CD4-positive, alpha-beta memory T cell (primary cell): ENCODE measurements at regions not wholly inside any gene's neighbourhood (a gene's known extent, or its start where the extent isn't known, plus 50 kb on each side); places are given as distances from the start of the nearest gene placed in this dataset.

Experiments
- CTCF ChIA-PET: fragments of 350-600 bp; sonication (Branson Sonifier 250); formaldehyde crosslinking; loops from one replicate; lab custom pipeline; 2021; ENCODE audit warnings: inconsistent platforms; ENCODE audit not compliant: partially characterized antibody; lab: Charles Lee
- POLR2A ChIA-PET: fragments of 350-600 bp; sonication (Branson Sonifier 250); formaldehyde crosslinking; loops from one replicate; lab custom pipeline; 2021; ENCODE audit not compliant: partially characterized antibody; lab: Charles Lee
- DNase-seq, 5 donors: peaks; one replicate each; pipeline versions ENCODE4 v3.0.0 to v3.0.0-alpha.2; 2020 to 2022; ENCODE audit warnings: mixed read lengths in 1 of 5
- H3K27ac ChIP-seq: one replicate; pipeline ENCODE4 v1.7.0; 2013; ENCODE audit warnings: low read depth, low read length
- H3K27me3 ChIP-seq: 2 replicates; pipeline ENCODE4 v1.7.0; 2013; ENCODE audit warnings: mild to moderate bottlenecking, low read length, moderate library complexity; ENCODE audit not compliant: insufficient read depth
- H3K36me3 ChIP-seq: 2 replicates; pipeline ENCODE4 v1.7.0; 2013; ENCODE audit warnings: mild to moderate bottlenecking, low read length, moderate library complexity; ENCODE audit not compliant: insufficient read depth
- H3K4me1 ChIP-seq: 2 replicates; pipeline ENCODE4 v1.7.0; 2013; ENCODE audit warnings: mild to moderate bottlenecking, low read length, moderate library complexity; ENCODE audit not compliant: insufficient read depth
- H3K4me3 ChIP-seq, 2 donors: one replicate each; pipeline ENCODE4 v1.7.0; 2013; ENCODE audit warnings: low read length in 2 of 2, mild to moderate bottlenecking in 1 of 2
- H3K9me3 ChIP-seq, 2 donors: one replicate each; pipeline ENCODE4 v1.7.0; 2013; ENCODE audit warnings: low read length in 2 of 2, control low read depth in 1 of 2; ENCODE audit not compliant: control insufficient read depth in 1 of 2
- H3K27ac Mint-ChIP-seq, 7 donors: one replicate each; pipeline ENCODE4 v1.8.0; 2020 to 2021; ENCODE audit warnings: mixed read lengths in 7 of 7, mild to moderate bottlenecking in 6 of 7, inconsistent platforms in 3 of 7, moderate library complexity in 3 of 7
- H3K27me3 Mint-ChIP-seq, 2 donors: one replicate each; pipeline ENCODE4 v1.8.0; 2020 to 2021; ENCODE audit warnings: mixed read lengths in 2 of 2
- H3K36me3 Mint-ChIP-seq, 2 donors: one replicate each; pipeline ENCODE4 v1.8.0; 2020 to 2021; ENCODE audit warnings: mixed read lengths in 2 of 2, inconsistent platforms in 1 of 2, mild to moderate bottlenecking in 1 of 2
- H3K4me1 Mint-ChIP-seq, 4 donors: one replicate each; pipeline ENCODE4 v1.8.0; 2020 to 2021; ENCODE audit warnings: mixed read lengths in 4 of 4, mild to moderate bottlenecking in 1 of 4
- H3K4me3 Mint-ChIP-seq, 8 donors: one replicate each; pipeline ENCODE4 v1.8.0; 2020 to 2021; ENCODE audit warnings: mixed read lengths in 8 of 8, mild to moderate bottlenecking in 7 of 8, moderate library complexity in 6 of 8, inconsistent platforms in 3 of 8
- H3K9me3 Mint-ChIP-seq, 8 donors: one replicate each; pipeline ENCODE4 v1.8.0; 2020 to 2021; ENCODE audit warnings: mixed read lengths in 8 of 8, mild to moderate bottlenecking in 5 of 8, inconsistent platforms in 3 of 8, moderate library complexity in 1 of 8
- intact Hi-C: fragments of 100-400 bp; cut with micrococcal nuclease; formaldehyde crosslinking; loops from one replicate; pipeline ENCODE4 v1.15.1; 2023

DNA sequence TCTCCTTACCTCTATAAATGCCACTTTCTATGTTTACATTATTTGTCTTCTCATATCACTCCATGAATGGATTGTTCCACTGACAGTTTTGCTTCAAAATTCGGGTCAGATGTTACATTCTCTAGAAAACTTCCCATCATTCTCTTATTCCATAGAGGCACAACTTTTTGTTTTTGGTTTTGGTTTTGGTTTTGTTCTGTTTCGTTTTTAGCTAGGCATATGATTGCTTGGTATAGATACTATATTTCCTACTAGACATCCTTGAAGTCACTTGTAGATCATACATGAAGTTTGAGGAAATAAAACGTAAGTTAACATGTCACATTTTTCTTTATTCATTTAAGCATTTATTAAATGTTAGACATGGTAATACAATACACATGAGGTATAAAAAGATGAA, 961.0 kb downstream of the PCDH18 start:
- H3K27me3 ChIP-seq: no peaks in the 10 kb centered on the region
- H3K36me3 Mint-ChIP-seq: no peaks in the 10 kb centered on the region
- DNase-seq: no peak
- H3K27ac Mint-ChIP-seq: no peak overlapping the region
- no peaks in the 10 kb centered on the region for H3K27me3 Mint-ChIP-seq
- H3K9me3 ChIP-seq: no peaks in the 10 kb centered on the region
- intact Hi-C loops: no loop called here
- no peak overlapping the region for H3K27ac ChIP-seq
- H3K36me3 ChIP-seq: no peaks in the 10 kb centered on the region
- ChIA-PET POLR2A (no interaction called here), CTCF (no interaction called here)
- H3K9me3 Mint-ChIP-seq: peaks cover 0 to 14% (median 6%) of the 10 kb centered on the region in 8 donors
- no peak overlapping the region for H3K4me3 ChIP-seq
- no peaks in the 10 kb centered on the region for H3K4me1 ChIP-seq
- no peak overlapping the region for H3K4me3 Mint-ChIP-seq
- no peaks in the 10 kb centered on the region for H3K4me1 Mint-ChIP-seq

DNA sequence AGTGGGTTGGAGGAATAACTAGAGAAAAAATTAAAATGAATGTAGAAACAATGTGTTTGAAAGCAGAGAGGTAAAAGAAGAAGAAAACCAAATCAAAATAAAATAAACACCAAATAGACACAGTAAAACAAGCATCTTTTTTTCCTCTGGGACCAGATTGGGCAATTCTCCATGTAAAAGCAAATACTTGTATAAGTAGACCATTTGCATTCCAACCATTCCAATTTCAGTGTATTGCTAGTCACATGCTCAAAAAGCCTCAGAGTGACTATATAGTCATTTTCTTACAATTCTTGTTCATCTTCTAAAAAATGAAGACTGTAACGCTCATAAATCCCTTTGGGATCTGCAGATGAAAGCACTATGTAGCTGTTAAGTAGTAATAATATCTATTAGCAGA, 969.5 kb downstream of the PCDH18 start:
- no peak overlapping the region for H3K27ac Mint-ChIP-seq
- peaks cover 0 to 10% (median 4%) of the 10 kb centered on the region in 8 donors for H3K9me3 Mint-ChIP-seq
- Histone ChIP-seq H3K4me3 (no peak overlapping the region), H3K4me1 (no peaks in the 10 kb centered on the region), H3K36me3 (no peaks in the 10 kb centered on the region), H3K27me3 (no peaks in the 10 kb centered on the region), H3K9me3 (peaks cover 0 to 4% of the 10 kb centered on the region in 2 donors), H3K27ac (no peak overlapping the region)
- no peaks in the 10 kb centered on the region for H3K4me1 Mint-ChIP-seq
- no peaks in the 10 kb centered on the region for H3K36me3 Mint-ChIP-seq
- POLR2A ChIA-PET: no interaction called here
- intact Hi-C loops: no loop called here
- H3K4me3 Mint-ChIP-seq: no peak overlapping the region
- no peak for DNase-seq
- no peaks in the 10 kb centered on the region for H3K27me3 Mint-ChIP-seq
- CTCF ChIA-PET: no interaction called here

DNA sequence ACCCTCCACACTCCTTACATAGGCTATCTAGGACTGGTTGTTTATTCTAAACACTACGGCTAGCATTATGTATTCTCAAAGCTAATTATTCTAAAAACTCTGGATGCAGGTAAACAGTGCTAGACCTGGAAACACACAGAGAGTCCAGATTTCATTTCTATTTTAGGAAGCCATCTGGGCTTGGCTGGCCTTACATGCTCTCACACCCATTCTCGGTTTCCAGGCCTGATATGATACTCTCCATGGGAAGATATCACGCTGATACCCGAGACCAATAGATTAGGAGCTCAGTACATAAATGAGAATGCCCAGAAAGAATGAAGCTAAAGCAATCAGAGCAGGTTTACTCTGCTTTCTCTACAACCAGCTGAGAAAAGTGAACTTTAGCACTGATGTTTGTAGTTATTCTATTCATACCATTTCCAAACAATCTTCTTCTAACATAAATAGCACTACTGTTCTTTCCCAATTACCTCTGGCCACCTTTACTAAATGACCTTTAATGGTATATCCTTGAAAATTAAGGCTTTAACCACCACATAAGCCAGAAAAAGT, 973.3 kb downstream of the PCDH18 start:
- no peak overlapping the region for H3K27ac ChIP-seq
- no peaks in the 10 kb centered on the region for H3K27me3 Mint-ChIP-seq
- ChIA-PET CTCF (no interaction called here), POLR2A (no interaction called here)
- H3K4me3 Mint-ChIP-seq: no peak overlapping the region
- peaks cover 0 to 6% (median 2%) of the 10 kb centered on the region in 8 donors for H3K9me3 Mint-ChIP-seq
- H3K4me1 ChIP-seq: no peaks in the 10 kb centered on the region
- DNase-seq: no peak
- intact Hi-C loops: no loop called here
- no peak overlapping the region for H3K27ac Mint-ChIP-seq
- H3K9me3 ChIP-seq: peaks cover 0 to 4% of the 10 kb centered on the region in 2 donors
- H3K4me1 Mint-ChIP-seq: no peaks in the 10 kb centered on the region
- H3K4me3 ChIP-seq: no peak overlapping the region
- H3K36me3 Mint-ChIP-seq: no peaks in the 10 kb centered on the region
- no peaks in the 10 kb centered on the region for H3K36me3 ChIP-seq
- H3K27me3 ChIP-seq: no peaks in the 10 kb centered on the region

DNA sequence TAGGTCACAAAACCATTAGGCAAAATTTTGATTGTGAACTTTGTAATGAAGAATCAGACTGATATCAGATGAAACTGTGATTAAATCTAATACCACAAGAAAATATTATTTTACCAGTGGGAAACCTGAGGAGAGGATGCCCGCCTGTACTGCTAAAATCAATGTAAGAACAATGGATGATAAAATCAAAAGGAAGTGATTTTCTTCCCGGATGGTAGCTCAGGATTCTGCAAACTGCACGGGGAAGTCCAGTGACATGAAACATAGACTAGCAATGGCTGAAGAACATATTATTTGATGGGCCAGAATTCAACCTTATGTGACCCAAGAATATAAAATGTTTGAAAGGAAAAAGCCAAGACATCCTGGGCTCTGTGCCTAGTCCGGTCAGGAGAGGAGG, 974.9 kb downstream of the PCDH18 start:
- ChIA-PET CTCF (no interaction called here), POLR2A (no interaction called here)
- no peak overlapping the region for H3K4me3 Mint-ChIP-seq
- H3K9me3 Mint-ChIP-seq: peaks cover 0 to 10% (median 3%) of the 10 kb centered on the region in 8 donors
- intact Hi-C loops: no loop called here
- no peaks in the 10 kb centered on the region for H3K27me3 ChIP-seq
- H3K27me3 Mint-ChIP-seq: no peaks in the 10 kb centered on the region
- no peaks in the 10 kb centered on the region for H3K4me1 ChIP-seq
- DNase-seq: no peak
- H3K27ac Mint-ChIP-seq: no peak overlapping the region
- H3K36me3 ChIP-seq: no peaks in the 10 kb centered on the region
- no peak overlapping the region for H3K27ac ChIP-seq
- H3K4me1 Mint-ChIP-seq: no peaks in the 10 kb centered on the region
- no peak overlapping the region for H3K4me3 ChIP-seq
- H3K36me3 Mint-ChIP-seq: no peaks in the 10 kb centered on the region
- H3K9me3 ChIP-seq: peaks cover 0 to 4% of the 10 kb centered on the region in 2 donors

DNA sequence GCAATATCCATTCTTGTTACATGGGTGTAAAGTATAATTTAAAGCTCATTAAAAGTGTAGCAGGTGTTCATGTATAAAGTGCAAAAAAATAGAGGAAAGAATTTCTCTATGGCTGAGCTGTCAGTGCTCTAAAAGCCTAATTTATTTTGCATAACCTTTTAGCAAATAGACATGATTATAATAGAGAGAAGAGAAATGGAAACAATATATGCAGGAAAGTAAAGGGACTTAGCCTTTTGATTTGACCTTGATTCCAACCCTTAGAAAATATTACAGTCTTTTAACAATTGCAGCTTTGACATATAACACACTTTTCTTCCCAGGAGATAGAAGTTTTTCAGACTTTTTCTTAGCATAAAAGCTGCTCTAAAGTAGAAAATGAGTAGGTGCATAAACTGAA, 978.3 kb downstream of the PCDH18 start:
- H3K9me3 ChIP-seq: no peaks in the 10 kb centered on the region
- no peaks in the 10 kb centered on the region for H3K4me1 ChIP-seq
- ChIA-PET POLR2A (no interaction called here), CTCF (no interaction called here)
- H3K27ac ChIP-seq: no peak overlapping the region
- peaks cover 0 to 10% (median 5%) of the 10 kb centered on the region in 8 donors for H3K9me3 Mint-ChIP-seq
- H3K4me3 Mint-ChIP-seq: no peak overlapping the region
- no peak overlapping the region for H3K27ac Mint-ChIP-seq
- no peaks in the 10 kb centered on the region for H3K36me3 ChIP-seq
- H3K27me3 ChIP-seq: no peaks in the 10 kb centered on the region
- H3K4me1 Mint-ChIP-seq: no peaks in the 10 kb centered on the region
- no peak overlapping the region for H3K4me3 ChIP-seq
- no peaks in the 10 kb centered on the region for H3K36me3 Mint-ChIP-seq
- H3K27me3 Mint-ChIP-seq: no peaks in the 10 kb centered on the region
- intact Hi-C loops: no loop called here
- no peak for DNase-seq

DNA sequence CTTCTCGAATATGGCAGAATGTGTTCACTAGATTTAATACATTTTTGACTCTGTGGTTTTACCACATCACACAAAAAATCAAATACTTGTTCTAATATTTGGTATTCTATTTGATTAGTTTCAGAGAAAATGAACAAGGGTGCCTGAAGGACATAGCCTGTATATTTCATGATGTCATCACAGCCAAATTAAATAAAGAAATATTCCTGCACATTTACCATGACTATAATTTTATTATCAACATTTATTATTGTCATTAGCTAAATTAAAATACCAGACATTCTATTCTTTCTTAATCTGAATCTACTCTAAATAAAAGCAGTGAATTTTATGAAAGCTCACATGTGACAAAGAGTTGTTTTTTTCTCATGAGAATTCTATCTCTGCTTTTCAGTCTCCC, 980.5 kb downstream of the PCDH18 start:
- Histone ChIP-seq H3K4me3 (no peak overlapping the region), H3K36me3 (no peaks in the 10 kb centered on the region), H3K9me3 (no peaks in the 10 kb centered on the region), H3K27me3 (no peaks in the 10 kb centered on the region), H3K4me1 (no peaks in the 10 kb centered on the region), H3K27ac (no peak overlapping the region)
- no peaks in the 10 kb centered on the region for H3K27me3 Mint-ChIP-seq
- H3K27ac Mint-ChIP-seq: no peak overlapping the region
- H3K9me3 Mint-ChIP-seq: peaks cover 0 to 10% (median 5%) of the 10 kb centered on the region in 8 donors
- intact Hi-C loops: no loop called here
- H3K4me3 Mint-ChIP-seq: no peak overlapping the region
- no peak for DNase-seq
- POLR2A ChIA-PET: no interaction called here
- no peaks in the 10 kb centered on the region for H3K4me1 Mint-ChIP-seq
- CTCF ChIA-PET: no interaction called here
- no peaks in the 10 kb centered on the region for H3K36me3 Mint-ChIP-seq

DNA sequence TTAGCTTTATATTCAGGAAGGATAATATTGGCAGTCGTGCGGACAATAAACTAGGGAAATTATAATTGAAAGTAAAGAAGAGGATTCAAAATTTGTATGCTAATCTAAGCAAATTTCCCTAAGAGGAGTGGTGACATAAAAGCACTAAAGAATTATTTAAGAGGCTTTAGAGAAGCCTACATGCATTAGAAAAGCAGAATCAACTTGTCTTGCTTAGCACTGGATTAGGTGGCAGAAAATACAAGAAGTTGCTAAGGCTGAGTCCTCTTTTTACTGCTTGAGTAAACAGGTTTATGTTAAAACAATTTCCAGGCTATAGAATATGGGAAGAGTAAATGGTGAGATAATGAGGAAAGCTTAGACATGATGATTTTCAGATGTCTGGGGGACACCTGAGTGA, 991.5 kb downstream of the PCDH18 start:
- no peaks in the 10 kb centered on the region for H3K27me3 Mint-ChIP-seq
- Histone ChIP-seq H3K4me3 (no peak overlapping the region), H3K27ac (no peak overlapping the region), H3K4me1 (no peaks in the 10 kb centered on the region), H3K27me3 (no peaks in the 10 kb centered on the region), H3K9me3 (no peaks in the 10 kb centered on the region), H3K36me3 (no peaks in the 10 kb centered on the region)
- no peaks in the 10 kb centered on the region for H3K4me1 Mint-ChIP-seq
- H3K36me3 Mint-ChIP-seq: no peaks in the 10 kb centered on the region
- POLR2A ChIA-PET: no interaction called here
- no peak overlapping the region for H3K4me3 Mint-ChIP-seq
- intact Hi-C loops: no loop called here
- H3K9me3 Mint-ChIP-seq: peaks cover 0 to 17% (median 7%) of the 10 kb centered on the region in 8 donors
- no peak overlapping the region for H3K27ac Mint-ChIP-seq
- DNase-seq: no peak
- CTCF ChIA-PET: no interaction called here

DNA sequence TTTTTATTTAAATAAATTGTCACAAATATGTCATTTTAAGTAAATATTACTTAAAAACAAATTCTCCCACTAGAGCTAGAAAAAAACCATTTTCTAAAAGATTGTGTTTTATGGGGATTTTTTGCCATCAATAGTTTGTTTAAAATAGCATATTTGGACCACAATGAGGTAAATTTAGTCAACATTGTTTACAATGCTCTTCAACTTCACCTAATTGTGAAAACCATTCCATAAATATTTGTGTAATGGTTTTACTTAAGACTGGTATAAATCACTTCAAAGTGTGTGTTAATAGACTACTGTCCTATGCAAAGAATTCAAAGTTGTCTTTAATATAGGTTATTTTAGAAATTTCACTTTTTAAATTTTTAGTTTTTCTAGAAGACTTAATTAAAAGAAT, 1004.2 kb downstream of the PCDH18 start:
- DNase-seq: no peak
- Mint-ChIP-seq H3K4me1 (no peaks in the 10 kb centered on the region), H3K36me3 (no peaks in the 10 kb centered on the region), H3K9me3 (peaks cover 0 to 5% (median 0%) of the 10 kb centered on the region in 8 donors), H3K4me3 (no peak overlapping the region), H3K27ac (no peak overlapping the region), H3K27me3 (no peaks in the 10 kb centered on the region)
- no peak overlapping the region for H3K4me3 ChIP-seq
- intact Hi-C loops: no loop called here
- H3K9me3 ChIP-seq: no peaks in the 10 kb centered on the region
- H3K4me1 ChIP-seq: no peaks in the 10 kb centered on the region
- H3K27me3 ChIP-seq: no peaks in the 10 kb centered on the region
- no peaks in the 10 kb centered on the region for H3K36me3 ChIP-seq
- POLR2A ChIA-PET: no interaction called here
- CTCF ChIA-PET: no interaction called here
- no peak overlapping the region for H3K27ac ChIP-seq
